HG03354 (cell line): ENCODE measurements at regions not wholly inside any gene's neighbourhood (a gene's known extent, or its start where the extent isn't known, plus 50 kb on each side); places are given as distances from the start of the nearest gene placed in this dataset.
"Not testable (repeated sequence)": the region's sequence is repeated elsewhere in the genome, so short reads cannot be mapped to it uniquely, and the experiment has no call there.

ENCODE experiments used
- ATAC-seq: cut with Tn5 transposase; IDR thresholded peaks from one replicate; pipeline ENCODE4 v1.9.1; 2021; ENCODE audit warnings: mild to moderate bottlenecking; ENCODE audit not compliant: unreplicated experiment, poor library complexity, severe bottlenecking

GRCh38 chr17:27944546-27945332 is 51.6 kb upstream of the LYRM9 start:
- peak; percentile 85 for ATAC-seq

- peak; percentile 26 for ATAC-seq
Observed at GRCh38 chr17:27945333-27945616, 52.1 kb upstream of the LYRM9 start.

GRCh38 chr17:27945953-27946352 is 52.8 kb upstream of the LYRM9 start:
- no peak for ATAC-seq

- no peak for ATAC-seq
Observed at GRCh38 chr17:27946513-27946912, 53.3 kb upstream of the LYRM9 start.

GRCh38 chr17:27947005-27947406 is 53.8 kb upstream of the LYRM9 start:
- no peak for ATAC-seq

- no peak for ATAC-seq
Observed at GRCh38 chr17:27949304-27949703, 56.1 kb upstream of the LYRM9 start.

- not testable (repeated sequence) for ATAC-seq
Observed at GRCh38 chr17:27950225-27950624, 57.1 kb upstream of the LYRM9 start.

- no peak for ATAC-seq
Observed at GRCh38 chr17:27950995-27951394, 57.8 kb upstream of the LYRM9 start.

GRCh38 chr17:27951872-27952271 is 58.7 kb upstream of the LYRM9 start:
- no peak for ATAC-seq

- ATAC-seq: no peak
Observed at GRCh38 chr17:27952366-27952765, 59.2 kb upstream of the LYRM9 start.

- ATAC-seq: no peak
Observed at GRCh38 chr17:27954548-27955495, 61.7 kb upstream of the LYRM9 start.

- no peak for ATAC-seq
Observed at GRCh38 chr17:27956601-27957445, 63.7 kb upstream of the LYRM9 start.

- ATAC-seq: not testable (repeated sequence)
Observed at GRCh38 chr17:27957446-27957793, 64.3 kb upstream of the LYRM9 start.

- ATAC-seq: no peak
Observed at GRCh38 chr17:27958708-27959381, 65.7 kb upstream of the LYRM9 start.

- ATAC-seq: no peak
Observed at GRCh38 chr17:27959382-27959709, 66.2 kb upstream of the LYRM9 start.

- ATAC-seq: no peak
Observed at GRCh38 chr17:27960183-27960849, 67.2 kb upstream of the LYRM9 start.

GRCh38 chr17:27962581-27962980 is 69.4 kb upstream of the LYRM9 start:
- not testable (repeated sequence) for ATAC-seq

- no peak for ATAC-seq
Observed at GRCh38 chr17:27965224-27965623, 72.1 kb upstream of the LYRM9 start.

GRCh38 chr17:27968206-27968732 is 74.2 kb upstream of the NLK start:
- ATAC-seq: no peak
